ENCODE measurements at regions not wholly inside any gene's neighbourhood (a gene's known extent, or its start where the extent isn't known, plus 50 kb on each side); places are given as distances from the start of the nearest gene placed in this dataset.

- TF ChIP-seq CTCF (IDR thresholded peaks at IDR 0.05; ENCODE audit: poor library complexity), result no peak
- no peak for TF ChIP-seq EZH2 (IDR thresholded peaks at IDR 0.05; ENCODE audit: borderline replicate concordance)
Measured at GRCh38 chr6:90970672-90971071, 383.8 kb upstream of the MAP3K7 start.

All from hepatocyte (in vitro differentiated cells).